ENCODE measurements at regions not wholly inside any gene's neighbourhood (a gene's known extent, or its start where the extent isn't known, plus 50 kb on each side); places are given as distances from the start of the nearest gene placed in this dataset.

- Histone ChIP-seq H3K4me3 (replicated peaks; ENCODE audit: insufficient read depth, low read length) (no peak overlapping the region), H3K27ac (replicated peaks) (no peak overlapping the region), H3K27me3 (ENCODE audit: insufficient read depth, poor library complexity, severe bottlenecking) (no peaks in the 10 kb centered on the region)
- DNase-seq (ENCODE audit: low read depth in 1 of 2, low spot score in 1 of 2), result no peak
- no peak for TF ChIP-seq REST (IDR thresholded peaks at IDR 0.05; ENCODE audit: insufficient replicate concordance, low read depth)
- no peak for TF ChIP-seq POLR2AphosphoS5 (IDR thresholded peaks at IDR 0.05; ENCODE audit: low read depth)
- no peak for TF ChIP-seq CTCF (IDR thresholded peaks at IDR 0.05; ENCODE audit: insufficient read depth, low read length)
- TF ChIP-seq SPI1 (IDR thresholded peaks at IDR 0.05; ENCODE audit: borderline replicate concordance, low read depth), result no peak
- no peak for TF ChIP-seq GABPA (IDR thresholded peaks at IDR 0.05; ENCODE audit: low read depth)
These were observed 218.0 kb upstream of the ADGRL4 start for GRCh38 chr1:79224537-79224936.

- Histone ChIP-seq H3K27me3 (ENCODE audit: insufficient read depth, poor library complexity, severe bottlenecking) (no peaks in the 10 kb centered on the region), H3K4me3 (replicated peaks; ENCODE audit: insufficient read depth, low read length) (no peak overlapping the region), H3K27ac (replicated peaks) (no peak overlapping the region)
- no peak for TF ChIP-seq CTCF (IDR thresholded peaks at IDR 0.05; ENCODE audit: insufficient read depth, low read length)
- DNase-seq (ENCODE audit: low read depth in 1 of 2, low spot score in 1 of 2), result no peak
These were observed 214.0 kb upstream of the ADGRL4 start for GRCh38 chr1:79220509-79220908.

- H3K4me3 ChIP-seq (replicated peaks; ENCODE audit: insufficient read depth, low read length), result no peak overlapping the region
- H3K27me3 ChIP-seq (ENCODE audit: insufficient read depth, poor library complexity, severe bottlenecking), result no peaks in the 10 kb centered on the region
- no peak for DNase-seq (ENCODE audit: low read depth in 1 of 2, low spot score in 1 of 2)
- TF ChIP-seq REST (IDR thresholded peaks at IDR 0.05; ENCODE audit: insufficient replicate concordance, low read depth), result no peak
- no peak for TF ChIP-seq POLR2AphosphoS5 (IDR thresholded peaks at IDR 0.05; ENCODE audit: low read depth)
- TF ChIP-seq CTCF (IDR thresholded peaks at IDR 0.05; ENCODE audit: insufficient read depth, low read length), result no peak
- TF ChIP-seq GABPA (IDR thresholded peaks at IDR 0.05; ENCODE audit: low read depth), result no peak
- no peak for TF ChIP-seq SPI1 (IDR thresholded peaks at IDR 0.05; ENCODE audit: borderline replicate concordance, low read depth)
- H3K27ac ChIP-seq (replicated peaks), result no peak overlapping the region
These were observed 208.8 kb upstream of the ADGRL4 start for GRCh38 chr1:79215311-79215710.

- DNase-seq (ENCODE audit: low read depth in 1 of 2, low spot score in 1 of 2), result no peak
- no peak for TF ChIP-seq POLR2AphosphoS5 (IDR thresholded peaks at IDR 0.05; ENCODE audit: low read depth)
- no peak for TF ChIP-seq REST (IDR thresholded peaks at IDR 0.05; ENCODE audit: insufficient replicate concordance, low read depth)
- Histone ChIP-seq H3K27ac (replicated peaks) (no peak overlapping the region), H3K4me3 (replicated peaks; ENCODE audit: insufficient read depth, low read length) (no peak overlapping the region), H3K27me3 (ENCODE audit: insufficient read depth, poor library complexity, severe bottlenecking) (no peaks in the 10 kb centered on the region)
These were observed 201.3 kb upstream of the ADGRL4 start for GRCh38 chr1:79207786-79208185.
